Activated CD4-positive, alpha-beta memory T cell treated with anti-CD3 and anti-CD28 coated beads for 36 hours (primary cell): ENCODE measurements at regions not wholly inside any gene's neighbourhood (a gene's known extent, or its start where the extent isn't known, plus 50 kb on each side); places are given as distances from the start of the nearest gene placed in this dataset.
"Not testable (repeated sequence)": the region's sequence is repeated elsewhere in the genome, so short reads cannot be mapped to it uniquely, and the experiment has no call there.

Experiments
- CTCF ChIA-PET: fragments of 350-600 bp; sonication (Branson Sonifier 250); formaldehyde crosslinking; loops from one replicate; lab custom pipeline; 2021; ENCODE audit warnings: antibody characterized with exemption, inconsistent platforms; lab: Charles Lee
- POLR2A ChIA-PET: fragments of 350-600 bp; sonication (Branson Sonifier 250); formaldehyde crosslinking; loops from one replicate; lab custom pipeline; 2021; ENCODE audit warnings: antibody characterized with exemption; lab: Charles Lee
- DNase-seq: peaks from one replicate; pipeline ENCODE4 v3.0.0-alpha.2; 2020
- H3K27ac Mint-ChIP-seq: one replicate; pipeline ENCODE4 v1.8.0; 2021; ENCODE audit warnings: mixed read lengths
- H3K27me3 Mint-ChIP-seq: one replicate; pipeline ENCODE4 v1.8.0; 2021; ENCODE audit warnings: mixed read lengths
- H3K36me3 Mint-ChIP-seq: one replicate; pipeline ENCODE4 v1.8.0; 2021; ENCODE audit warnings: mixed read lengths
- H3K4me1 Mint-ChIP-seq: one replicate; pipeline ENCODE4 v1.8.0; 2021; ENCODE audit warnings: low read depth, mixed read lengths
- H3K4me3 Mint-ChIP-seq: one replicate; pipeline ENCODE4 v1.8.0; 2021; ENCODE audit warnings: mild to moderate bottlenecking, mixed read lengths
- H3K9me3 Mint-ChIP-seq: one replicate; pipeline ENCODE4 v1.8.0; 2021; ENCODE audit warnings: mixed read lengths
- intact Hi-C: fragments of 100-400 bp; cut with micrococcal nuclease; formaldehyde crosslinking; loops from one replicate; pipeline ENCODE4 v1.15.1; 2023

DNA sequence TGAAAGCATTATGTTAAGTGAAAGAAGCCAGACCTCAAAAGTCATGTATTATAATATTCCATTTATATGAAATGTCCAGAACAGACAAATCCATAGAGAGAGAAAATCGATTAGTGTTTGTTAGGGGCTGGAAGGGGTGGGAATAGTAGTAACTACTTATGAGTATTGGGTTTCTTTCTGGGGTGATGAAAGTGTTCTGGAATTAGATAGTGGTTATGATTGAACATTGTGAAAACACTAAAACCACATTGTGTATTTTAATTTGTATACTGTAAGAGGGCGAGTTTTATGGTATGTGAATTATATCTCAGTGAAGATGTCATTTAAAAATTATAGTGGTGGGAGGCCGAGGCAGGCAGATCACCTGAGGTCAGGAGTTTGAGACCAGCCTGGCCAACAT, 52.0 kb upstream of the KIF13A start:
- no peaks in the 10 kb centered on the region for H3K9me3 Mint-ChIP-seq
- POLR2A ChIA-PET: no interaction called here
- peaks cover 5% of the 10 kb centered on the region for H3K27me3 Mint-ChIP-seq
- CTCF ChIA-PET: no interaction called here
- H3K36me3 Mint-ChIP-seq: no peaks in the 10 kb centered on the region
- H3K4me1 Mint-ChIP-seq: no peaks in the 10 kb centered on the region
- no peak overlapping the region for H3K27ac Mint-ChIP-seq
- intact Hi-C loops: no loop called here
- H3K4me3 Mint-ChIP-seq: no peak overlapping the region
- DNase-seq: no peak

DNA sequence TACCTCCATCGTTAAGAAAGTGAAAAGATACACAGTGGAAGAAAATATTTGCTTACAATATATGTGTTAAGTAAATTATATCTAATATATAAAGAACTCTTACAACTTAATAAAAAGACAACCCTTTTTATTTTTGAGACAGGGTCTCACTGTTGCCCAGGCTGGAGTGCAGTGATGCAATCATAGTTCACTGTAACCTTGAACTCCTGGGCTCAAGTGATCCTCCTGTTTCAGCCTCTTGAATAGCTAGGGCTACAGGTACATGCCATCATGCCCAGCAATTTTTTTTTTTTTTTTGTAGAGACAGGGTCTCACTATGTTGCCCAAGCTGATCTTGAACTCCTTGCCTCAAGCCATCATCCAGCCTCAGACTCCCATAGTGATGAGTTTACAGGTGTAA, 50.8 kb upstream of the KIF13A start:
- H3K27ac Mint-ChIP-seq, CTCF ChIA-PET, H3K27me3 Mint-ChIP-seq, DNase-seq, H3K36me3 Mint-ChIP-seq, intact Hi-C loops, H3K4me3 Mint-ChIP-seq, H3K9me3 Mint-ChIP-seq, POLR2A ChIA-PET, H3K4me1 Mint-ChIP-seq: not testable (repeated sequence)
